SU-DHL-6 (cell line): ENCODE measurements at regions not wholly inside any gene's neighbourhood (a gene's known extent, or its start where the extent isn't known, plus 50 kb on each side); places are given as distances from the start of the nearest gene placed in this dataset.

ENCODE experiments used
- H2AFZ ChIP-seq: fragments of 200-600 bp; sonication (generic); 2 replicates; pipeline ENCODE4 v1.6.1; 2014; ENCODE audit warnings: low read depth, mild to moderate bottlenecking, moderate library complexity, mixed read lengths, antibody characterized with exemption, low read length; ENCODE audit not compliant: severe bottlenecking
- H3F3A ChIP-seq: fragments of 200-600 bp; shearing (Covaris generic); 2 replicates; pipeline ENCODE4 v1.6.0; 2016; ENCODE audit warnings: antibody characterized with exemption, mild to moderate bottlenecking; ENCODE audit not compliant: insufficient read depth
- H3K27ac ChIP-seq: fragments of 200-600 bp; sonication (generic); 2 replicates; pipeline ENCODE4 v1.5.1; 2016; ENCODE audit warnings: low read depth, mild to moderate bottlenecking, low read length, moderate library complexity, mixed read lengths
- H3K27me3 ChIP-seq: fragments of 200-600 bp; sonication (generic), shearing (Covaris generic); 2 replicates; pipeline ENCODE4 v1.6.0; 2014; ENCODE audit warnings: mild to moderate bottlenecking, low read length
- H3K36me3 ChIP-seq: fragments of 200-600 bp; sonication (generic); 2 replicates; pipeline ENCODE4 v1.6.1; 2014; ENCODE audit warnings: mild to moderate bottlenecking, low read length, mixed read lengths
- H3K4me2 ChIP-seq: fragments of 300-600, 200-600 bp; shearing (Covaris generic), sonication (generic); 2 replicates; pipeline ENCODE4 v1.6.0; 2014; ENCODE audit warnings: low read length, low read depth, mild to moderate bottlenecking; ENCODE audit not compliant: poor library complexity, severe bottlenecking
- H3K4me3 ChIP-seq: fragments of 200-600 bp; sonication (generic); 2 replicates; pipeline ENCODE4 v1.5.1; 2014; ENCODE audit warnings: antibody characterized with exemption, low read length, mild to moderate bottlenecking, mixed read lengths; ENCODE audit not compliant: insufficient read depth, poor library complexity, severe bottlenecking
- H3K79me2 ChIP-seq: fragments of 200-600 bp; sonication (generic); 2 replicates; pipeline ENCODE4 v1.6.1; 2014; ENCODE audit warnings: mild to moderate bottlenecking, low read length, moderate library complexity; ENCODE audit not compliant: insufficient read depth
- H3K9ac ChIP-seq: fragments of 200-600 bp; sonication (generic); 2 replicates; pipeline ENCODE4 v1.7.0; 2014; ENCODE audit warnings: mild to moderate bottlenecking, low read length
- H3K9me2 ChIP-seq: fragments of 200-600 bp; sonication (generic); replicated peaks from 2 replicates; pipeline ENCODE4 v1.6.1; 2014; ENCODE audit warnings: low read length; ENCODE audit not compliant: insufficient read depth
- H3K9me3 ChIP-seq: fragments of 200-600 bp; sonication (generic); 2 replicates; pipeline ENCODE4 v1.6.1; 2014; ENCODE audit warnings: low read length, mixed read lengths; ENCODE audit not compliant: insufficient read depth
- H4K20me1 ChIP-seq: fragments of 200-600 bp; sonication (generic); 2 replicates; pipeline ENCODE4 v1.6.1; 2014; ENCODE audit warnings: low read depth, mild to moderate bottlenecking, antibody characterized with exemption, low read length, moderate library complexity, mixed read lengths
- CTCF ChIP-seq: fragments of 200-600 bp; sonication (generic); IDR thresholded peaks from one replicate; pipeline ENCODE4 v1.5.1; 2017; ENCODE audit warnings: antibody characterized with exemption, mild to moderate bottlenecking, low read length, moderate library complexity; ENCODE audit not compliant: insufficient read depth, poor library complexity, severe bottlenecking
- EZH2phosphoT487 ChIP-seq: fragments of 200-600 bp; sonication (generic), shearing (Covaris generic); conservative IDR thresholded peaks from 2 replicates; pipeline ENCODE4 v1.6.1; 2018; ENCODE audit warnings: mild to moderate bottlenecking, antibody characterized with exemption, low read length, moderate library complexity, mixed read lengths

- no peaks in the 10 kb centered on the region for H3K79me2 ChIP-seq
- H3K9me3 ChIP-seq, result no peaks in the 10 kb centered on the region
- H4K20me1 ChIP-seq, result no peaks in the 10 kb centered on the region
- H3K36me3 ChIP-seq, result no peaks in the 10 kb centered on the region
- H3F3A ChIP-seq, result no peaks in the 10 kb centered on the region
- H3K9ac ChIP-seq, result no peak overlapping the region
- H3K9me2 ChIP-seq, result no peaks in the 10 kb centered on the region
- H3K27ac ChIP-seq, result no peak overlapping the region
- no peaks in the 10 kb centered on the region for H3K27me3 ChIP-seq
- H2AFZ ChIP-seq, result no peak overlapping the region
- H3K4me2 ChIP-seq, result no peak overlapping the region
- no peak for TF ChIP-seq CTCF
- no peak for TF ChIP-seq EZH2phosphoT487
- H3K4me3 ChIP-seq, result no peak overlapping the region
These were observed 112.7 kb upstream of the CD93 start for GRCh38 chr20:23198815-23199214.

- H3K27ac ChIP-seq, result no peak overlapping the region
- H4K20me1 ChIP-seq, result no peaks in the 10 kb centered on the region
- H2AFZ ChIP-seq, result no peak overlapping the region
- no peaks in the 10 kb centered on the region for H3K9me3 ChIP-seq
- H3K36me3 ChIP-seq, result no peaks in the 10 kb centered on the region
- H3K27me3 ChIP-seq, result no peaks in the 10 kb centered on the region
- no peaks in the 10 kb centered on the region for H3F3A ChIP-seq
- TF ChIP-seq CTCF, result no peak
- TF ChIP-seq EZH2phosphoT487, result no peak
- H3K9me2 ChIP-seq, result no peaks in the 10 kb centered on the region
- H3K4me3 ChIP-seq, result no peak overlapping the region
- no peak overlapping the region for H3K9ac ChIP-seq
- H3K4me2 ChIP-seq, result no peak overlapping the region
- no peaks in the 10 kb centered on the region for H3K79me2 ChIP-seq
These were observed 111.7 kb upstream of the CD93 start for GRCh38 chr20:23197836-23198235.

- no peak overlapping the region for H3K4me2 ChIP-seq
- H4K20me1 ChIP-seq, result no peaks in the 10 kb centered on the region
- no peak overlapping the region for H2AFZ ChIP-seq
- no peak overlapping the region for H3K9ac ChIP-seq
- H3F3A ChIP-seq, result no peaks in the 10 kb centered on the region
- TF ChIP-seq EZH2phosphoT487, result no peak
- no peak for TF ChIP-seq CTCF
- no peaks in the 10 kb centered on the region for H3K9me2 ChIP-seq
- no peak overlapping the region for H3K27ac ChIP-seq
- no peaks in the 10 kb centered on the region for H3K79me2 ChIP-seq
- no peaks in the 10 kb centered on the region for H3K9me3 ChIP-seq
- no peaks in the 10 kb centered on the region for H3K36me3 ChIP-seq
- no peak overlapping the region for H3K4me3 ChIP-seq
- H3K27me3 ChIP-seq, result no peaks in the 10 kb centered on the region
These were observed 109.5 kb upstream of the CD93 start for GRCh38 chr20:23195636-23196035.
